GM23248 (cell line): ENCODE measurements at regions not wholly inside any gene's neighbourhood (a gene's known extent, or its start where the extent isn't known, plus 50 kb on each side); places are given as distances from the start of the nearest gene placed in this dataset.

Source experiments
- EZH2 ChIP-seq: fragments of 200-600 bp; sonication (generic); IDR thresholded peaks from 2 replicates; pipeline ENCODE4 v1.6.1; 2018; ENCODE audit warnings: antibody characterized with exemption, mild to moderate bottlenecking; ENCODE audit not compliant: insufficient read depth, poor library complexity, severe bottlenecking
- EZH2phosphoT487 ChIP-seq: fragments of 200-600 bp; sonication (generic); IDR thresholded peaks from 2 replicates; pipeline ENCODE4 v1.6.1; 2018; ENCODE audit warnings: antibody characterized with exemption, moderate library complexity, mild to moderate bottlenecking, low read depth; ENCODE audit not compliant: insufficient read depth

GRCh38 chr1:117732065-117732797, 126.4 kb downstream of the TENT5C start:
- TF ChIP-seq EZH2 (no peak), EZH2phosphoT487 (no peak)
